ENCODE measurements at regions not wholly inside any gene's neighbourhood (a gene's known extent, or its start where the extent isn't known, plus 50 kb on each side); places are given as distances from the start of the nearest gene placed in this dataset.

- H3K4me1 Mint-ChIP-seq = no peaks in the 10 kb centered on the region
These were observed 792.0 kb upstream of the ZNF608 start for GRCh38 chr5:125538469-125538868.

GRCh38 chr5:125541085-125541484 lies 794.6 kb upstream of the ZNF608 start:
- no peak overlapping the region for H3K27ac Mint-ChIP-seq
- H3K9me3 ChIP-seq (ENCODE audit: control insufficient read depth, low read length, poor library complexity, severe bottlenecking) = no peaks in the 10 kb centered on the region
- H3K36me3 Mint-ChIP-seq (ENCODE audit: low read depth) = no peaks in the 10 kb centered on the region
- no peak for DNase-seq
- no peak for ATAC-seq
- H3K4me1 Mint-ChIP-seq = no peaks in the 10 kb centered on the region
- H3K4me3 Mint-ChIP-seq = no peak overlapping the region
- no peaks in the 10 kb centered on the region for H3K27me3 Mint-ChIP-seq

More at GRCh38 chr5:125538469-125538868, 792.0 kb upstream of the ZNF608 start:
- no peak for DNase-seq
- Mint-ChIP-seq H3K36me3 (ENCODE audit: low read depth) (no peaks in the 10 kb centered on the region), H3K4me3 (no peak overlapping the region), H3K27ac (no peak overlapping the region), H3K27me3 (no peaks in the 10 kb centered on the region)
- no peaks in the 10 kb centered on the region for H3K9me3 ChIP-seq (ENCODE audit: control insufficient read depth, low read length, poor library complexity, severe bottlenecking)
- ATAC-seq = no peak

- Mint-ChIP-seq H3K4me1 (no peaks in the 10 kb centered on the region), H3K4me3 (no peak overlapping the region), H3K27ac (no peak overlapping the region), H3K27me3 (no peaks in the 10 kb centered on the region), H3K36me3 (ENCODE audit: low read depth) (no peaks in the 10 kb centered on the region)
- DNase-seq (no peak), ATAC-seq (no peak)
- no peaks in the 10 kb centered on the region for H3K9me3 ChIP-seq (ENCODE audit: control insufficient read depth, low read length, poor library complexity, severe bottlenecking)
These were observed 803.0 kb upstream of the ZNF608 start for GRCh38 chr5:125549322-125549911.

- ATAC-seq = no peak
- H3K9me3 ChIP-seq (ENCODE audit: control insufficient read depth, low read length, poor library complexity, severe bottlenecking) = no peaks in the 10 kb centered on the region
- Mint-ChIP-seq H3K27me3 (no peaks in the 10 kb centered on the region), H3K36me3 (ENCODE audit: low read depth) (no peaks in the 10 kb centered on the region), H3K4me1 (no peaks in the 10 kb centered on the region), H3K4me3 (no peak overlapping the region), H3K27ac (no peak overlapping the region)
- DNase-seq = no peak
These were observed 803.8 kb upstream of the ZNF608 start for GRCh38 chr5:125550274-125550673.

- ATAC-seq (no peak), DNase-seq (no peak)
- Mint-ChIP-seq H3K4me1 (no peaks in the 10 kb centered on the region), H3K27ac (no peak overlapping the region), H3K27me3 (no peaks in the 10 kb centered on the region), H3K36me3 (ENCODE audit: low read depth) (no peaks in the 10 kb centered on the region), H3K4me3 (no peak overlapping the region)
- H3K9me3 ChIP-seq (ENCODE audit: control insufficient read depth, low read length, poor library complexity, severe bottlenecking) = no peaks in the 10 kb centered on the region
These were observed 804.8 kb upstream of the ZNF608 start for GRCh38 chr5:125551246-125551645.

GRCh38 chr5:125551797-125552196 lies 805.4 kb upstream of the ZNF608 start:
- no peaks in the 10 kb centered on the region for H3K27me3 Mint-ChIP-seq

GRCh38 chr5:125552486-125552885 lies 806.0 kb upstream of the ZNF608 start:
- H3K4me3 Mint-ChIP-seq = no peak overlapping the region
- no peaks in the 10 kb centered on the region for H3K36me3 Mint-ChIP-seq (ENCODE audit: low read depth)
- H3K27me3 Mint-ChIP-seq = no peaks in the 10 kb centered on the region
- no peak overlapping the region for H3K27ac Mint-ChIP-seq
- H3K4me1 Mint-ChIP-seq = no peaks in the 10 kb centered on the region
- H3K9me3 ChIP-seq (ENCODE audit: control insufficient read depth, low read length, poor library complexity, severe bottlenecking) = no peaks in the 10 kb centered on the region
- DNase-seq (no peak), ATAC-seq (no peak)

More at GRCh38 chr5:125551797-125552196, 805.4 kb upstream of the ZNF608 start:
- Mint-ChIP-seq H3K27ac (no peak overlapping the region), H3K36me3 (ENCODE audit: low read depth) (no peaks in the 10 kb centered on the region), H3K4me3 (no peak overlapping the region), H3K4me1 (no peaks in the 10 kb centered on the region)
- no peaks in the 10 kb centered on the region for H3K9me3 ChIP-seq (ENCODE audit: control insufficient read depth, low read length, poor library complexity, severe bottlenecking)
- ATAC-seq (no peak), DNase-seq (no peak)

GRCh38 chr5:125554355-125554754 lies 807.9 kb upstream of the ZNF608 start:
- Mint-ChIP-seq H3K4me1 (no peaks in the 10 kb centered on the region), H3K36me3 (ENCODE audit: low read depth) (no peaks in the 10 kb centered on the region), H3K27ac (no peak overlapping the region), H3K4me3 (no peak overlapping the region), H3K27me3 (no peaks in the 10 kb centered on the region)
- no peak for ATAC-seq
- no peak for DNase-seq
- H3K9me3 ChIP-seq (ENCODE audit: control insufficient read depth, low read length, poor library complexity, severe bottlenecking) = no peaks in the 10 kb centered on the region

- no peaks in the 10 kb centered on the region for H3K9me3 ChIP-seq (ENCODE audit: control insufficient read depth, low read length, poor library complexity, severe bottlenecking)
- H3K36me3 Mint-ChIP-seq (ENCODE audit: low read depth) = no peaks in the 10 kb centered on the region
- H3K4me3 Mint-ChIP-seq = no peak overlapping the region
- DNase-seq = no peak
- H3K27ac Mint-ChIP-seq = no peak overlapping the region
- no peaks in the 10 kb centered on the region for H3K4me1 Mint-ChIP-seq
- no peaks in the 10 kb centered on the region for H3K27me3 Mint-ChIP-seq
- no peak for ATAC-seq
These were observed 809.2 kb upstream of the ZNF608 start for GRCh38 chr5:125555591-125555990.

- H3K9me3 ChIP-seq (ENCODE audit: control insufficient read depth, low read length, poor library complexity, severe bottlenecking) = no peaks in the 10 kb centered on the region
- no peaks in the 10 kb centered on the region for H3K27me3 Mint-ChIP-seq
- H3K4me3 Mint-ChIP-seq = no peak overlapping the region
- H3K36me3 Mint-ChIP-seq (ENCODE audit: low read depth) = no peaks in the 10 kb centered on the region
- H3K27ac Mint-ChIP-seq = no peak overlapping the region
- DNase-seq (no peak), ATAC-seq (no peak)
- H3K4me1 Mint-ChIP-seq = no peaks in the 10 kb centered on the region
These were observed 811.6 kb upstream of the ZNF608 start for GRCh38 chr5:125558016-125558415.

GRCh38 chr5:125558466-125558865 lies 812.0 kb upstream of the ZNF608 start:
- Mint-ChIP-seq H3K4me3 (no peak overlapping the region), H3K36me3 (ENCODE audit: low read depth) (no peaks in the 10 kb centered on the region), H3K4me1 (no peaks in the 10 kb centered on the region), H3K27me3 (no peaks in the 10 kb centered on the region), H3K27ac (no peak overlapping the region)
- DNase-seq (no peak), ATAC-seq (no peak)
- no peaks in the 10 kb centered on the region for H3K9me3 ChIP-seq (ENCODE audit: control insufficient read depth, low read length, poor library complexity, severe bottlenecking)

GRCh38 chr5:125559296-125559695 lies 812.9 kb upstream of the ZNF608 start:
- H3K4me3 Mint-ChIP-seq = no peak overlapping the region
- DNase-seq = no peak
- no peaks in the 10 kb centered on the region for H3K4me1 Mint-ChIP-seq
- H3K27ac Mint-ChIP-seq = no peak overlapping the region
- H3K36me3 Mint-ChIP-seq (ENCODE audit: low read depth) = no peaks in the 10 kb centered on the region
- no peaks in the 10 kb centered on the region for H3K27me3 Mint-ChIP-seq
- ATAC-seq = no peak
- H3K9me3 ChIP-seq (ENCODE audit: control insufficient read depth, low read length, poor library complexity, severe bottlenecking) = no peaks in the 10 kb centered on the region

GRCh38 chr5:125560476-125561225 lies 814.2 kb upstream of the ZNF608 start:
- Mint-ChIP-seq H3K4me1 (no peaks in the 10 kb centered on the region), H3K36me3 (ENCODE audit: low read depth) (no peaks in the 10 kb centered on the region), H3K4me3 (no peak overlapping the region), H3K27ac (no peak overlapping the region), H3K27me3 (no peaks in the 10 kb centered on the region)
- DNase-seq = no peak
- no peak for ATAC-seq
- no peaks in the 10 kb centered on the region for H3K9me3 ChIP-seq (ENCODE audit: control insufficient read depth, low read length, poor library complexity, severe bottlenecking)
